Amniotic stem cell (primary cell): ENCODE measurements at regions not wholly inside any gene's neighbourhood (a gene's known extent, or its start where the extent isn't known, plus 50 kb on each side); places are given as distances from the start of the nearest gene placed in this dataset.
A peak's percentile ranks its signal among the peaks of the same experiment; 100 is the strongest.

Experiments used
- DNase-seq: peaks from one replicate; lab custom pipeline; 2025; lab: John Stamatoyannopoulos, UW

DNA sequence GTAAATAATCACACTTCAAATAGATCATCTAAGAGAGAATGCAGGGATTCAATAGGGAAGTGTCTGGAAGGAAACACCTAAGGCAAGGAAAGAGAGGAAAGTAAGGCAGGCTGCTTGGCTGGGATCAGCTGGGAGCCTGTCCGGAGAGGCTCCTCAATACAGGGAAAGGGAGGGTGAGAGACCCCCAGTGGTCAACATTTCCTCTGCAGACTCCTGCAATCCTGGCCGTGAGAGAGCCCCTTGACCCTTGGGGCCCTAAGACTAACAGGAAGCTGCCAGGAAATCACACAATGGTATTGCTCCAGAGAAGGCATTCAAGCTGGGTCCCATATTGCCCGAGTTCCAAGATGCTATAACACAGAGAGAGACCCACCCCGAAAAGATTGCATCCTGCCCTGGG is 549.4 kb downstream of the NYAP2 start:
- DNase-seq: no peak

DNA sequence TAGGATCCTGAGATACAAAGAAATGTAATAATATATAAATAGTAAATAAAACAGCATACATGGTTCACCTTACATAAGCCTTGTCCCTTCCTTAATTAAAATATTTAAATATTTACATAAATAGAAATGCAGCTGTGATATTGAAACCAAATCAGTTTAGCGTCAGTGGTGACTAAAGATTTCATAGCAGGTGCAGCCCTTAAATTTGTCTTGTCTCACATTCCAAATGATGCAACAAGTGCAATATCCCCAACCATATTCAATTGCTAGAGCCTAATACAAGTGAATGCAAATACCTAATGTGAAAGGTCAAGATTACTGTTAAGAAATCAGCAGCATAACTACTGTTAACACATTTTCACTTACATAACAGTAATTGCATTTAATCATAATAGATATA is 539.5 kb downstream of the NYAP2 start:
- no peak for DNase-seq

DNA sequence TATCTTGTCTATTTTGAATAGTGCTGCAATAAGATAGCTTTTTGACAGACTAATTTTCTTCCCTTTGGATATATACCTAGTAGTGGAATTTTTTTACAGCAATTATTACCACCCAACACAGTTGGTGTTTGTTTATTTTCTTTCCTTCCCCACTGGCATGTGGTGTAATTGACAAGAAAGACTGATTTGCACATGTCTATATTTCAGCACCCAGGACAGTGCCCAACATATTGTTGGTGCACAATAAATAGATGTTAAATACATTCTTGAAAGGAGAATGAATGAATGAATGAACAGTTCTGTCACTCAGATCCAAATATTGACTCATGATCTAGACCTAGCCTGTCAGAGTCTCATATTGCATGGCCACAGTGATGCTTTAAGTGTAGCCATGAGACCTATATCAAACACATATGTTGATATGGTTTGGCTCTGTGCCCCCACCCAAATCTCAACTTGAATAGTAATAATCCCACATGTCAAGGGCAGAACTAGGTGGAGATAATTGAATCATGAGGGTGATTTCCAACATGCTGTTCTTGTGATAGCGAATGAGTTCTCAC is 538.2 kb downstream of the NYAP2 start:
- no peak for DNase-seq

DNA sequence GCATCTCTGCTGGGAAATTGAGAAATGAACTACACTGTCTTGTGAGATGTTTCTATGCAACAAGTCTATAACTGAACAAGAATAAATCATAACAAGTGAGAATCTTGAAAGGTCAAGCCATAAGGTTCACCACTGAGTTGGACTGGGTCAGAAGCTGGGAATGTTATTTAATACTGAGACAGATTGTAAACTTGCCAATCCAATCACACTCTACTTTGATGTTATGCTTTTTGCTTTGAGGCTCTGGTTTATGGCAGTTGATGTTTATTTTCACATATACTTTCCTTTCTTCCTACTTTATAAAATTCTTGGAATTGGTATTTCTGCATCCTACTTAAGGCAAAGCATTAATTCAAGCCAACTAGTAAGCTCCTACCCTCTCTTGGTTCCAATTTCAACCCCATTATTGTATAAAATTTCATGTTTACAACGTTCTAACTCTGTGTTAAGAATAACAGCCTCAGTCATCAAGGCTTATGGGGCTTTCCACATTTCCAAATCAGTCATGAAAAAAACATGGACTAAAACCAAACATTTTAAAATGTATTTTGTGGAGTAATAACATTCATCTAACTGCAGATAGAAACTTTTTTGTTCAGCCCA is 533.4 kb downstream of the NYAP2 start:
- no peak for DNase-seq

DNA sequence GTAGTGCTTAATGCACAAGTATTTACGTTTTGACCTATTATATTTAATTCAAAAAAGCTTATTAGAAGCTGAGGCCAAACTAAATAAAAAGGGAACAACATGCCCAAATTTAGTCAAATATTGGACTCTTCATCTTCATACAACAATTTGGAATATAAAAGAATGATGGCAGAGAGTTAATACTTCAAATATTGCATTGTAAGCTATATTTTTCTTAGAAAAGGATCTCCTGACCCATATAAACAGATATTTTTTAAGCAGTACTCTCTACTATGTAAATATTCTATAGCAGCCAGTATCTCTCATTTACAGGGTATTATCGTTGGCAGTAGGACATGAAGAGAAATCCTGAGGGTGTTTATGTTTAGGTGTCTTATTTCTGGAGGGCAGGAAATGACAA is 531.2 kb downstream of the NYAP2 start:
- no peak for DNase-seq

DNA sequence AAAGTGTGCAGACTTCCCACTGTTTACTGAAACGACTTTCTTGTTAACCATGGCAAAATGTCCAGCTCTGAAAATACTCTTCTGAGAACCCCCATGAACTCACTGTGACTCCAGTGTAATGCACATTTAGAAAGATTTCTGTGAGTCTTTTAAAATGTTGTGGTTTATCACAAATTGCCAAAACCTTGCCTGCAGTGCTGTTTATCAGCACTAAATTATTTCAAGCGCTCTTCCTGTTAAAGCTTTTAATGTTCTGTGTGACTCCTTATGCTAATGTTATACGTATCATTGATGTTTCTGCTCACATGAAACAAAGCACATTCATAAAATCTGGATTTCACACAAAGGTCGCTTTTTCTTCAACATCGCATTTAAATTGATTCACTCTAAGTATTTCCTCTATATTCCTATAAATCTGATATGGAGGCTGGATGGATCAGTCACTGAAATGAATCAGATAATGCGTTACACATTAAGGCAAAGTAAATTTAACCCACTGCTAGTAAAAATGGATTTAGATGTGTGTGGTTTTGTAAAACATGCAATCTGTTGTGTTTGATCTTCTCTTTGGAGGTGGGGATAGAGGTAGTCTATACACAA is 521.2 kb downstream of the NYAP2 start:
- DNase-seq: no peak

DNA sequence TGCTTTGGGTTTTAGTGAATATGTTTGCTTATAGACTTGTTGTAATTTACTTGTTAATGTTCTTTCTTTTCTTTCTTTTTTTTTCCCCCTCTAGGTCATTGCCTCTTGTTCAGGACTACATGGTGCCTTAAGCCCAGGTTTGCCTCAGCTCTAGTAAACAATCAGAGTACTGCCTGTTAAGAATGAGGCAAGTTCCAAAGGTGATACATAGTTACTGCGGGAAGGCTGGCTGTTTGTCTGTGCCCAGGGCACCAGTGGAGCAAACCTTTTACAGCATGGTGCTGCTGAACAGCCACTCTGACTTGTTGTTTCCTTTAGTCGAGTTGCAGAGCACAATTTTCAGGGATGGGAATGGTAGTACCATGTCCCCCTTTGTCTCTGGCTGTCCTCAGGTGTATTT is 517.2 kb downstream of the NYAP2 start:
- no peak for DNase-seq

DNA sequence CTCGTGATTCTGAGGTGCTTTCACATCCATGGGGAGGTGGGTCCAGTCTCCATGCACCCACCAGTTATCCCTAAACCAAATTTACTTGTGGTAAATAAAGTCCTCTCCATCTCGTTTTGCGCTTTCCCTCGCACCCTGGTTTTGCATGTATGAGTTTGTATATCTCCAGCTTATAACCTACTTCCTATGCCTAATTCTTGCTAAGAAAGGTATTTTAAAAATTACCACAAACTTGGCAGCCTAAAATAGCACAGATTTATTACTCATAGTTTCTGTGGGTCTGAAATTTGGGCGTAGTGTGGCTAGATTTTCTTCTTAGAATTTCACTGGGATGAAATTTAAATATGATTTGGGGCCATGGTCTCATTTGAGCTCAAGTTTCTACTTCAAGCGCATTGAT is 511.5 kb downstream of the NYAP2 start:
- DNase-seq: no peak

DNA sequence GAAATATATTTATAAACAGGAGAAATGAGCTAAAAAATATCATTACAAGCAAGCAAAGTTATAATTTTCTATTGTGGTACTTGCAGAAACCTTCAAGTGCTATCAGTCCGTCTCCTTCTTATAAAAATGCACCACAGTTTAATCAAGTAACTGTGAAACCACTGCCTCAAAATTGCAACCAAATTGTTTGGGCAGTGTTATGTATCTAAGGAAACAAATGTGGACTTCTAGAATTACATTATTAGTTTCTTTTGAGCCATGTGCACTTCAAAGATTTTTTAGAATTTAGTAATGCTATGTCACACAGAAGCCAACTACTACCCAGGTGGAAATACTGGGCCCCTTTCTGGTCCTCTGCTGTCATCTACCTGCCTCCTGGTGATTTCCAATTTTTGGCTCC is 495.6 kb downstream of the NYAP2 start:
- DNase-seq: no peak

DNA sequence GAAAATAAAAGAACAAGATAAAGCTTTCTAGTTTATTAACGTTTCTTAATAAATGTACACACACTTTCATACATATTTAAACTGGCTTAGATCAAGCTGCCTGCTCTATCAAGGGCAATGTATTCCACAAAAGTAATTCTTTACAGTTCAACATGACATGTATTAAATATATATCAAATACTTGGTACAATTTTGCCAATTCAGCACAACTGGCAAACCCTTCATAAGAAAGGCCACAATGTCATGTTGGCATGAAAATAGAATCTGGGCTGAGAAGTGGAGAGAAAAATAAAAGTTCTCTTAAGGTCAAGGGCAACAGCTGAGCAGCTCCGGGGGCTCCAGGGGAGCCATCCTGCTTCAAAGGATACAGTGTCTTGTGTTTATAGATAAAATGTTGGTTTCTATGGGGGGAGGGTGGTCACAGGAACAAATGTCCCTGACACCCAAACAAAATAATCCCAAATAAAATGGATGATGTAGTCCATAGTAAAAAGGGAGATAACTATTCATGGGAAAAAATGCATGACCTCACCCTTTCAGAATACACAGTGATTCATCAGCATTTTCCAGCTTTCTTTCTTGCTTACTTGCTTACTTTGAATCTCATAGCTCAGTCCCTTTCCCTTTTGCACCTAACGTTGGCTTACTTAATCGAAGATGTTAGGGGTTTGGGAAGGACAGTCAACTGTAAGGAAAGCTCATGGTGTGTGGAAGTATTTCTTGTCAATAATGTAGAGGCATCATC is 494.9 kb downstream of the NYAP2 start:
- peak; percentile 9 for DNase-seq

DNA sequence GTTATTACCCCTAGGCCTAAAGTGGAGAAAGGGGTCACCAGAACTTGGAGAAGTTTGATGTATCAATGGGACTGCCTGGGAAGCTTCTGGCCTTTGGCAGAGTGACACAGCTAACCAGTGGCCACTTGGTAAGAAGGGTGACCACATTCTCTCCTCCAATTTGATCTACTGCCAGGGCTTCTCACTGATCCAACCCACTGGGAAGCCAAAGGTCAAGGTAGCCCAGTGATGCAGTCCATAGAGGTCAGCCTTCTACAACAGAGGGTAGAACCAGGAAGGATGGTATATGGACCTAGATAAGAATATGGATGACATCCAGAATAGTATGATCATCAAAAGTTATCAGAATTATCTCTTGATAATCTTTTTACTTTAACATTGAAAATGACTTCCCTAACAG is 493.6 kb downstream of the NYAP2 start:
- DNase-seq: no peak

DNA sequence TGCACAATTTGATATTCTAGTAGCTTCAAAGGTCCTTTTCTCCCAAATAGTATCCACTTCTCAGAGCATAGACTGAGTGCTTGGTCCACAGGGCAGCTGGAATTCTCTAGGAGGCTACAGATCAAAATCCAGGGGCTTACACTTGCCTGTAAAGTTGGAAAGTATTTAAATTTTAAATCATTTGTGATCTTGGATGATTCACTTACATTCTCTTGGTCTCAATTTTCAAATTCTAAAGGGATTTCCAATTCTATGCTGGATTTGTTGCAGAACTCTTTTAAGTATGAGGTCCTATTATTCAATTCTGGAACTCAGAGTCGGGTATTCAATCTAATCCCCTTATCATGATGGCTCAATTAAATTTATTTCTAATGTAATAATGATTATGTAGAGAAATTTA is 492.3 kb downstream of the NYAP2 start:
- DNase-seq: no peak

DNA sequence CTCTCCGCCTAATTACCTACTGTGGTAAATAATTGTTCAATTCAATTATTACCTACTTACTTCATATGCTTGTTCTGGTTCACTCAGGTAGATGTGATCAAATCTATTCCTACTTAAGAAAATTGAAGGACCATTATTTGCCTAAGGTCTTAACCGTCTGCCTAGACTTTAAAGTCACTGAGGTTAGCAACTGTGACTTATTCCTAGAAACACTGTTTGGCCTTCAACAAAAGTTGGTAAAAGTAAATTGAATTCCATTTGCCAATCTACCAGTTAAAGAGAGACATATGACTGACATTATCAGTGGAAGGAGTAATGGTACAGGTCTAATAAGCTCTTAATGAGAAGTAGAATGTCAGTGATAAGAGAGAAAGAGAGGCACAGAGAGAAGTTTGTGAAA is 491.5 kb downstream of the NYAP2 start:
- no peak for DNase-seq

DNA sequence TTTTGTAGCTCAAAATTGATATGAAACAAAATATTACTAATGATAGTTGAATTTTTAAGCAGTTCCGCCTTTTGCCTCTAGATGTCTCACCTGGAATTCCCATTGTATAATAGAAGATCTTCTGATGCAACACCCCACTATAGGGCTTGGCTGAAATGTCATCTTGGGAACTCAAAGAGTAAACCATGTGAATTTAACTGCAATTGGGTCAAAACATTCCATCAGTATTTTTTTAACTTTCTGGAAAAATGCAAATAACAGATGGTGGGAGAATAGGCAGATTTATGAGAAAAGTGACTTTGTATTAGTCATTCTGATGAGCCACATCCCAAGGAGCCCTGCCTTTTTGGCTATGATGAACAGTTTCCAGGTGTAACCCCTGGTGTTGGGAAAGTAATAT is 489.9 kb downstream of the NYAP2 start:
- DNase-seq: peak; percentile 73

DNA sequence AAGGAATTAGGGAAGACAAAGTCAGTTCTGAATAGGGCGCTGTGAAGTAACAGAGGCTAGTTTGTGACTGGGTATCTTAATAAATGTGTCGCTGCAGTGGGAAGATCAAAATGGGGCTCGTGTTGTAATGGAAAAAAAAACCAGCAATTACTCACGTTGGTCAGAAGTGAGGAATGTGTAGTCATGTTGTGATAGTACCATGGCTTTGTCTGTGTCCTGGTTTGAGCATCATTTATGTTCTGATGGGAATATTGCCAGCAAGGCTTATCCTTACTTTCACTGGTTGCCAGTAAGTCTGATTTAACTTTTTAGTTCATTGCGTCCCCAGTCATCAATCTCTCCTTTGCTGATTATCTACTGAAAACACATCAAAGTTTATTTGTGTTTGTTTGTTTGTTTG is 467.6 kb downstream of the NYAP2 start:
- DNase-seq: no peak

DNA sequence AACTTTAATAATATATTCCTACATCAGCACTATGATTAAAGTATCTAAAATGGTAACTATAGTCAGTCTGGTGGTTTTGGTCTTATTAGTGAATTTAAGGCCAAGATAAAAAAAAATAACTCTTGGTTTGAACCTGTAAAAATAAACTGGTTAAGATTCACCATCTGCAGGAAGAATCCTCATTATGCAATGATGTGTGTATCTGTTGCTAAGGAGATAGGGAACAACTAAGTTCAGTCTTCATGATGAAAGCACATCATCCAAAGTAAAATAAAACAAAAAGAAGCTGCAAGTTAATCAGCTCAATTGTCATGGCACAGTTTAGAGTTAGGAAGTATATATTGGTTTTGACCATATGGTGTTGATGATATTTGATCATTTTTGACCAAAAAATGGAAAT is 466.0 kb downstream of the NYAP2 start:
- no peak for DNase-seq

DNA sequence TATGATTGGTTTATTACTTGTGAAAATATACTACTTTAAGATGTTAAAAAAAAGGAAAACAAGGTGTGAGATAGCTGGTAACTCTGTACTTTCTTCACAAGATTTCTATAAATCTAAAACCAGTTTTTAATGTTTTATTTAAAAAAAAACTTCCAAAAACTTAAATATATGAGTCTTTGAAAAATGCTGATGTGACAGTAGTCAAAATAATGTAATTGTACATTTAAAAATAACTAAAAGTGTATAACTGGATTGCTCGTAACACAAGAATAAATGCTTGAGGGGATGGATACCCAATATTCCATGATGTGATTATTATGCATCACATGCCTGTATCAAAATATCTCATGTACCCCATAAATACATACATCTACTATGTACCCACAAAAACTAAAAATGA is 464.9 kb downstream of the NYAP2 start:
- no peak for DNase-seq

DNA sequence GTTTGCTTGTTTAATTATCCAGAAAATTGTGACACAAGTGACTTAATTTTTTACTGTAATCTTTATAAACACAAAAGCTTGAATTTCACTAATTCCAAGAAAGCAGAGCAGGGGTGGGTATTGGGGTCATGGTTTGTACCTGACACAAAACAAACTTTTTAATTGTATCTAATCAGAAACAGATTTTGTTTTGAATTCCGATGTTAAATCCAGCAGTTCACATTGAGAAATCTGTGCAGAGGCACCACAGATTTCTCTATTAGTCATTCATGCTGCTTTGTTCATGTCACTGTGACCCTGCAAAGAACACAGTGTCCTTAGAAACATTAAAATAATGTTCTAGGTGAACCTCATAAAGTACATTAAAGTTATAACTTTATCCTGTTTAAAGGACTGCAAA is 443.4 kb downstream of the NYAP2 start:
- peak; percentile 5 for DNase-seq

DNA sequence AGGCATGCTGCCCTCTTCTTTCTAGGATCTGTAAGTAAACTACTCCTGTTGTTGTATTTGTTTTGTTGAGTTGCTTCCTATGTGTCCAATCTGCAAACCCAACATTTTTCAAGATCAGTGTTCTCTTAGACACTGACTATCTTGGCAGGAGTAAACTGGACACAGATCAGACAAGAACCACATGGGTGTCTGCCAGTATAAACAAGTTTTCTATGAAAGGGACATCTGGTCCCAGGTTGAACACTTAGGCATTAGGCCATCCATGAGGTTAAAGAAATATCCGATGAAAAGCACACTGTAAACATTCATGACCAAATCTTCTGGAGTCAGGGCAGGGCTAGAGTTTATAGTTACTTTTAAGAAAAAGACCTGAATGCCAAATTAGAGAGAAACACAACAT is 441.8 kb downstream of the NYAP2 start:
- no peak for DNase-seq

DNA sequence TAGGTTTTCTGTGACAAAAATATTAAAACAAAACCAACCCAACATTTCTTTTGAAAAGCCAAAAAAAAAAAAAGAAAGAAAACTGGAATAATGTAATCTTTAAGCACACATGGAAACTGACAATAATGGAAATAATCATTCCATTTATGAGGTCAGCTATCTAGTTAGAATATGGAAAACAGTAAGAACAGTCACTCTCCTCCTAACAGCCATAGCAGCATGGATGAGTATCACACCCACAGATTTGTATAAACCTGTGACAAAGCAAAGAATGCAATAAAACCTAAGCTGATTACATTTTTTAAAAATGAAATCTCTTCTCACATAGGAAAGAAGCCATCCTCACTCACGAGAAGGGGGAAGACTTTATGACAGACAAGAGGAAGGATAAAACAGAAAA is 437.8 kb downstream of the NYAP2 start:
- DNase-seq: no peak

DNA sequence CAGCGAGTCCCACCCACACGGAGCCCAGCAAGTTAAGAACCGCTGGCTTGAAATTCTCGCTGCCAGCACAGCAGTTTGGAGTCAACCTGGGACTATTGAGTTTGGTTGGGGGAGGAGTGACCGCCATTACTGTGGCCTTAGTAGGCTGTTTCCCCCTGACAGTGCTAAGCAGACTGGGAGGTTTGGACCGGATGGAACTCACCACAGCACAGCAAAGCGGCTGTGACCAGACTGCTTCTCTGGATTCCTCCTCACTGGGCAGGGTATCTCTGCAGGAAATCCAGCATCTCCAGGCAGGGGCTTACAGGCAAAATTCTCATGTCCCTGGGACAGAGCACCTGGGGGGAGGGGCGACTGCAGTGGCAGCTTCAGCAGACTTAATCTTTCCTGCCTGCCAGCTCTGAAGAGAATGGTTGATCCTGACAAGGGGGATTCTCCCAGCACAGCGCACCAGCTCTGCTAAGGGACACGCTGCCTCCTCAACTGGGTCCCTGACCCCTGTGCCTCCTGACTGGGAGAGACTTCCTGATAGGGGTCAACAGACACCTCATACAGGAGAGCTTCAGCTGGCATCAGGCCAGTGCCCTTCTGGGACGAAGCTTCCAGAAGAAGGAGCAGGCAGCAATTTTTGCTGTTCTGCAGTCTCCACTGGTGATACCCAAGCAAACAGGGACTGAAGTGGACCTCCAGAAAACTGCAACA is 425.4 kb downstream of the NYAP2 start:
- DNase-seq: no peak

DNA sequence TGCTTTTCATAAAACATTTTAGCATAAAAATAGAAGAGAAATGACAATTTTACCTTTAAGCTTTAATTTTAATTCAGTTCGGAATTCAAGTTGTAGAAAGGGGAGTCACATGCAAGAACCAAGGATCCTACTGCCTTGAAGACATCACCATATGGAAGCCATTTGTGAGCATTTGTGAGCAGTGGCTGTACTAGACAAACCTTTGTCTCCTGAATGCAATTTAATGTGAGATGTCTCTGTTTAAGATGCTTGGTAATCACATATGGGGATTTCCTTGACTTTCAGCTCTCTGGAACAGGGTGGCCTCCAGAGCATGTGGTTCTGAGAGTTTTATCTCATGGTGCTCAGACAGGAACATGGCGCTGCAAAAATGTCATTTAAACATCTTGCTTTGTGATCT is 421.8 kb downstream of the NYAP2 start:
- no peak for DNase-seq

DNA sequence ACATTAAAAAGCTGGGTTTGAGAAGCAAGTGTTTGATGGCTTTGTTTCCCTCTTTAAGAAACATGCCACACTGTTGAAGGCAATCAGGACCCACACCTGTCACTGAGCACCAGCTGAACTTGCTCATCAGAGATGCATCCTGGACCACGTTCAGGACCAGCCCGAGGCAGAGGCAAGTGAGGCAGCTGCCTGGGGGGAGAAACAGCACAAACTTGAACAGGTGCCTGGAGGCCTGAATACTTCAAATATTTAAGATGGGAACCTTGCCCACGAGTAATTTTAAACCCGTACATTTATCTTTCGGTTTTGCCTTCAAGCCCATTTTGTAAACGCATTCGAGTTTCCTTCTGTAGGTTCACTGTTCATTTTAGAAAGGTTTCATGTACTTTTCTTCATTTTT is 421.3 kb downstream of the NYAP2 start:
- no peak for DNase-seq
